Right forelimb (tissue), 1 donor: ENCODE measurements at regions not wholly inside any gene's neighbourhood (a gene's known extent, or its start where the extent isn't known, plus 50 kb on each side); places are given as distances from the start of the nearest gene placed in this dataset.

Source experiments
- DNase-seq: peaks from one replicate; pipeline ENCODE4 v3.0.0-alpha.2; 2018

- no peak for DNase-seq
Measured at GRCh38 chr10:108260383-108260906, 1095.9 kb upstream of the SORCS1 start.

GRCh38 chr10:108254089-108254488 is 1089.6 kb upstream of the SORCS1 start:
- DNase-seq = no peak

GRCh38 chr10:108252771-108253170 is 1088.3 kb upstream of the SORCS1 start:
- DNase-seq = no peak

GRCh38 chr10:108250936-108251620 is 1086.6 kb upstream of the SORCS1 start:
- no peak for DNase-seq

- DNase-seq = no peak
Measured at GRCh38 chr10:108249940-108250339, 1085.4 kb upstream of the SORCS1 start.

GRCh38 chr10:108244443-108245228 is 1080.1 kb upstream of the SORCS1 start:
- DNase-seq = no peak

GRCh38 chr10:108241166-108241565 is 1076.7 kb upstream of the SORCS1 start:
- no peak for DNase-seq

- no peak for DNase-seq
Measured at GRCh38 chr10:108238261-108238660, 1073.8 kb upstream of the SORCS1 start.

GRCh38 chr10:108230478-108231170 is 1066.1 kb upstream of the SORCS1 start:
- DNase-seq = no peak

- no peak for DNase-seq
Measured at GRCh38 chr10:108208732-108209131, 1044.2 kb upstream of the SORCS1 start.

GRCh38 chr10:108208038-108208437 is 1043.5 kb upstream of the SORCS1 start:
- no peak for DNase-seq

GRCh38 chr10:108204528-108205305 is 1040.2 kb upstream of the SORCS1 start:
- no peak for DNase-seq

- DNase-seq = no peak
Measured at GRCh38 chr10:108203905-108204527, 1039.5 kb upstream of the SORCS1 start.

- DNase-seq = no peak
Measured at GRCh38 chr10:108187408-108188012, 1023.0 kb upstream of the SORCS1 start.

- DNase-seq = no peak
Measured at GRCh38 chr10:108184114-108184513, 1019.6 kb upstream of the SORCS1 start.

- no peak for DNase-seq
Measured at GRCh38 chr10:108180878-108181277, 1016.4 kb upstream of the SORCS1 start.

- no peak for DNase-seq
Measured at GRCh38 chr10:108169846-108170245, 1005.3 kb upstream of the SORCS1 start.

GRCh38 chr10:108167766-108168165 is 1003.3 kb upstream of the SORCS1 start:
- no peak for DNase-seq

- no peak for DNase-seq
Measured at GRCh38 chr10:108166401-108166800, 1001.9 kb upstream of the SORCS1 start.

GRCh38 chr10:108147346-108147745 is 982.8 kb upstream of the SORCS1 start:
- DNase-seq = no peak

- DNase-seq = no peak
Measured at GRCh38 chr10:108141064-108141463, 976.6 kb upstream of the SORCS1 start.

- no peak for DNase-seq
Measured at GRCh38 chr10:108132303-108132702, 967.8 kb upstream of the SORCS1 start.
